BJ (cell line): ENCODE measurements at regions not wholly inside any gene's neighbourhood (a gene's known extent, or its start where the extent isn't known, plus 50 kb on each side); places are given as distances from the start of the nearest gene placed in this dataset.

ENCODE experiments used
- CTCF ChIA-PET: fragments of 350-600 bp; formaldehyde crosslinking; extraction: SDS; loops from one replicate; lab custom pipeline; 2021; ENCODE audit warnings: antibody characterized with exemption, inconsistent platforms; lab: Yijun Ruan, JAX
- POLR2A ChIA-PET: fragments of 300-600 bp; sonication (Branson Sonifier 250); formaldehyde crosslinking; extraction: SDS; loops from one replicate; lab custom pipeline; 2021; ENCODE audit warnings: antibody characterized with exemption; lab: Charles Lee
- DNase-seq: peaks from one replicate; pipeline ENCODE4 v3.0.0-alpha.2; 2011; ENCODE audit warnings: low read depth
- H3K27me3 ChIP-seq: 2 replicates; pipeline ENCODE4 v1.6.0; 2011; ENCODE audit warnings: low read length; ENCODE audit not compliant: control insufficient read depth, insufficient read depth
- H3K36me3 ChIP-seq: 2 replicates; pipeline ENCODE4 v1.5.1; 2011; ENCODE audit warnings: low read length; ENCODE audit not compliant: control insufficient read depth, insufficient read depth
- H3K4me3 ChIP-seq: 2 replicates; pipeline ENCODE4 v1.5.1; 2011; ENCODE audit warnings: low read depth, mild to moderate bottlenecking, control low read depth, low read length
- CTCF ChIP-seq: IDR thresholded peaks from 2 replicates; pipeline ENCODE4 v1.5.1; 2011; ENCODE audit warnings: low read depth, mild to moderate bottlenecking, control low read depth, inconsistent platforms, low read length, moderate library complexity; ENCODE audit not compliant: insufficient read depth

DNA sequence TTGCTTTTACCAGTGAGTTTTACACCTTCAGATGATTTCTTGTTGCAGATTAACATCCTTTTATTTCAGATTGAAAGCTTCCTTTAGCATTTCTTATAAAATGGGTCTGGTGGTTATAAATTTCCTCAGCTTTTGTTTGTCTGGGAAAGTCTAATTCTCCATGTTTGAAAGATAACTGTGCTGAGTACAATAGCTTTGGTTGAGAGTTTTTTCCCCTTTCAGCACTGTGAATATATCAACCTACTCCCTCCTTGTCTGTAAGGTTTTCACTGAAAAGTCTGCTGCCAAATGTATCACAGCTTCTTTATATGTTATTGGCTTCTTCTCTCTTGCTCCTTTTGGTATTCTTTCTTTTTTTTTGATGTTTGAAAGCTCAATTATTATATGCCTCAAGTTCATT lies 53.5 kb upstream of the ACTRT1 start:
- no peak for DNase-seq
- H3K27me3 ChIP-seq, result no peaks in the 10 kb centered on the region
- ChIA-PET POLR2A (no interaction called here), CTCF (no interaction called here)
- H3K4me3 ChIP-seq, result no peak overlapping the region
- no peak for TF ChIP-seq CTCF
- no peaks in the 10 kb centered on the region for H3K36me3 ChIP-seq
